NCI-H82 (cell line): ENCODE measurements at regions not wholly inside any gene's neighbourhood (a gene's known extent, or its start where the extent isn't known, plus 50 kb on each side); places are given as distances from the start of the nearest gene placed in this dataset.

Experiments
- DNase-seq: peaks from one replicate; lab custom pipeline; 2025; lab: John Stamatoyannopoulos, UW

- no peak for DNase-seq
Observed at GRCh38 chr10:52645187-52645758, 127.3 kb downstream of the MBL2 start.

GRCh38 chr10:52649511-52649910, 123.1 kb downstream of the MBL2 start:
- DNase-seq = no peak

GRCh38 chr10:52650873-52651272, 121.7 kb downstream of the MBL2 start:
- no peak for DNase-seq

- no peak for DNase-seq
Observed at GRCh38 chr10:52651293-52651692, 121.3 kb downstream of the MBL2 start.

- DNase-seq = no peak
Observed at GRCh38 chr10:52652431-52653262, 119.9 kb downstream of the MBL2 start.

- no peak for DNase-seq
Observed at GRCh38 chr10:52653263-52653909, 119.2 kb downstream of the MBL2 start.

- DNase-seq = no peak
Observed at GRCh38 chr10:52654201-52654600, 118.4 kb downstream of the MBL2 start.

- no peak for DNase-seq
Observed at GRCh38 chr10:52658112-52658511, 114.5 kb downstream of the MBL2 start.

- no peak for DNase-seq
Observed at GRCh38 chr10:52659085-52659484, 113.5 kb downstream of the MBL2 start.

GRCh38 chr10:52662256-52662655, 110.3 kb downstream of the MBL2 start:
- DNase-seq = no peak

- no peak for DNase-seq
Observed at GRCh38 chr10:52663161-52663560, 109.4 kb downstream of the MBL2 start.

- DNase-seq = no peak
Observed at GRCh38 chr10:52664629-52665028, 108.0 kb downstream of the MBL2 start.

- DNase-seq = no peak
Observed at GRCh38 chr10:52665821-52666220, 106.8 kb downstream of the MBL2 start.

- DNase-seq = no peak
Observed at GRCh38 chr10:52666931-52667330, 105.7 kb downstream of the MBL2 start.

- no peak for DNase-seq
Observed at GRCh38 chr10:52668024-52668423, 104.6 kb downstream of the MBL2 start.

GRCh38 chr10:52672880-52673279, 99.7 kb downstream of the MBL2 start:
- DNase-seq = no peak

- no peak for DNase-seq
Observed at GRCh38 chr10:52673468-52673867, 99.1 kb downstream of the MBL2 start.

- no peak for DNase-seq
Observed at GRCh38 chr10:52674474-52674873, 98.1 kb downstream of the MBL2 start.

- no peak for DNase-seq
Observed at GRCh38 chr10:52677086-52677485, 95.5 kb downstream of the MBL2 start.

GRCh38 chr10:52678611-52679010, 94.0 kb downstream of the MBL2 start:
- no peak for DNase-seq

- DNase-seq = no peak
Observed at GRCh38 chr10:52679117-52679516, 93.5 kb downstream of the MBL2 start.

- no peak for DNase-seq
Observed at GRCh38 chr10:52682766-52683165, 89.8 kb downstream of the MBL2 start.

GRCh38 chr10:52683776-52684175, 88.8 kb downstream of the MBL2 start:
- DNase-seq = no peak
